B cell (primary cell): ENCODE measurements at regions not wholly inside any gene's neighbourhood (a gene's known extent, or its start where the extent isn't known, plus 50 kb on each side); places are given as distances from the start of the nearest gene placed in this dataset.

ENCODE experiments used
- ATAC-seq: fragments of 200-7000 bp; cut with Tn5 transposase; one replicate; pipeline ENCODE4 v1.10.0; 2021; ENCODE audit warnings: low read depth, mild to moderate bottlenecking, moderate number of reproducible peaks, moderate library complexity
- CTCF ChIA-PET: fragments of 350-600 bp; sonication (Branson Sonifier 250); formaldehyde crosslinking; loops from one replicate; lab custom pipeline; 2021; ENCODE audit warnings: antibody characterized with exemption, inconsistent platforms; lab: Charles Lee
- POLR2A ChIA-PET: fragments of 350-600 bp; sonication (Branson Sonifier 250); formaldehyde crosslinking; loops from one replicate; lab custom pipeline; 2021; ENCODE audit warnings: antibody characterized with exemption; lab: Charles Lee
- DNase-seq: peaks from one replicate; pipeline ENCODE4 v3.0.0; 2013
- H2AFZ ChIP-seq: 2 replicates; pipeline ENCODE4 v1.6.1; 2012; ENCODE audit warnings: mild to moderate bottlenecking, low read depth, low read length; ENCODE audit not compliant: insufficient read depth, poor library complexity, severe bottlenecking
- H3K27ac ChIP-seq, 2 donors: 1 replicate in 1 of 2; 2 replicates in 1 of 2; pipeline ENCODE4 v1.5.1; 2012 to 2013; ENCODE audit warnings: low read length in 2 of 2, mild to moderate bottlenecking in 2 of 2, moderate library complexity in 1 of 2
- H3K27me3 ChIP-seq, 4 experiments: fragments of 200-600 bp in 1 of 4; sonication (generic) in 1 of 4; replicated peaks in 1 of 4; 1 replicate in 2 of 4; 2 replicates in 2 of 4; pipeline versions ENCODE4 v1.6.1 to v1.7.0; 2013 to 2016; ENCODE audit warnings: low read length in 3 of 4, mild to moderate bottlenecking in 2 of 4, mixed read lengths in 1 of 4, moderate library complexity in 1 of 4; ENCODE audit not compliant: insufficient read depth in 4 of 4, control insufficient read depth in 3 of 4; ENCODE audit errors: control extremely low read depth in 1 of 4
- H3K36me3 ChIP-seq, 2 experiments: replicated peaks in 1 of 2; 1 replicate in 1 of 2; 2 replicates in 1 of 2; pipeline versions ENCODE4 v1.6.1 to v1.7.1; 2013; ENCODE audit warnings: low read length in 1 of 2; ENCODE audit not compliant: insufficient read depth in 2 of 2, control insufficient read depth in 1 of 2; ENCODE audit errors: control extremely low read depth in 1 of 2, extremely low read depth in 1 of 2
- H3K4me1 ChIP-seq, 2 donors: fragments of 200-600 bp in 1 of 2; sonication (generic) in 1 of 2; 1 replicate in 1 of 2; 2 replicates in 1 of 2; pipeline versions ENCODE4 v1.5.1 to v1.6.1; 2013 to 2017; ENCODE audit warnings: low read length in 2 of 2; ENCODE audit not compliant: control insufficient read depth in 2 of 2, insufficient read depth in 2 of 2
- H3K4me2 ChIP-seq: replicated peaks from 2 replicates; pipeline ENCODE3; 2012; ENCODE audit warnings: mild to moderate bottlenecking, low read depth, low read length; ENCODE audit not compliant: poor library complexity, severe bottlenecking
- H3K4me3 ChIP-seq, 5 experiments: fragments of 200-600 bp in 1 of 5; sonication (generic) in 1 of 5; 1 replicate in 3 of 5; 2 replicates in 2 of 5; pipeline versions ENCODE4 v1.5.1 to v1.7.0; 2011 to 2016; ENCODE audit warnings: low read length in 4 of 5, mild to moderate bottlenecking in 4 of 5, low read depth in 2 of 5, control low read depth in 1 of 5, moderate library complexity in 1 of 5; ENCODE audit not compliant: insufficient read depth in 1 of 5; ENCODE audit errors: control extremely low read depth in 1 of 5, extremely low read depth in 1 of 5
- H3K79me2 ChIP-seq: fragments of 200-600 bp; sonication (generic); one replicate; pipeline ENCODE4 v1.6.0; 2016; ENCODE audit warnings: low read length; ENCODE audit not compliant: control insufficient read depth, insufficient read depth
- H3K9ac ChIP-seq: fragments of 200-600 bp; sonication (generic); 2 replicates; pipeline ENCODE4 v1.6.1; 2017; ENCODE audit warnings: mild to moderate bottlenecking, low read length, moderate library complexity
- H3K9me3 ChIP-seq, 3 donors: one replicate each; pipeline versions ENCODE4 v1.6.1 to v1.7.1; 2013; ENCODE audit warnings: low read length in 2 of 3; ENCODE audit not compliant: control insufficient read depth in 2 of 3, insufficient read depth in 1 of 3; ENCODE audit errors: control extremely low read depth in 1 of 3
- H4K20me1 ChIP-seq: 2 replicates; pipeline ENCODE4 v1.6.0; 2012; ENCODE audit warnings: mild to moderate bottlenecking, low read length; ENCODE audit not compliant: insufficient read depth, control insufficient read depth, poor library complexity, severe bottlenecking
- H3K27ac Mint-ChIP-seq: one replicate; pipeline ENCODE4 v1.8.0; 2021; ENCODE audit warnings: mixed read lengths
- H3K27me3 Mint-ChIP-seq: one replicate; pipeline ENCODE4 v1.8.0; 2021; ENCODE audit warnings: mixed read lengths
- H3K4me1 Mint-ChIP-seq: one replicate; pipeline ENCODE4 v1.8.0; 2021; ENCODE audit warnings: mixed read lengths
- H3K4me3 Mint-ChIP-seq: one replicate; pipeline ENCODE4 v1.8.0; 2021; ENCODE audit warnings: mixed read lengths
- H3K9me3 Mint-ChIP-seq: one replicate; pipeline ENCODE4 v1.8.0; 2022; ENCODE audit warnings: mixed read lengths; ENCODE audit not compliant: insufficient read depth
- EZH2 ChIP-seq: IDR thresholded peaks from 2 replicates; pipeline ENCODE4 v1.6.1; 2012; ENCODE audit warnings: borderline replicate concordance, low read depth, mild to moderate bottlenecking, moderate library complexity, low read length; ENCODE audit not compliant: insufficient read depth, poor library complexity, severe bottlenecking
- WGBS: methylation state at CpG from one replicate; pipeline ENCODE4 v1.1.5; 2013; ENCODE audit warnings: missing lambda C conversion rate; ENCODE audit not compliant: insufficient coverage; 5-methylcytosine and 5-hydroxymethylcytosine counted together
- intact Hi-C: fragments of 100-400 bp; cut with micrococcal nuclease; formaldehyde crosslinking; loops from one replicate; pipeline ENCODE4 v1.10.0; 2022
- TF ChIP-seq, protein P1 (sequence below): fragments of 200-600 bp; IDR thresholded peaks from one replicate; pipeline ENCODE4 v1.8.0; 2022; ENCODE audit warnings: antibody characterized with exemption, mild to moderate bottlenecking

DNA sequence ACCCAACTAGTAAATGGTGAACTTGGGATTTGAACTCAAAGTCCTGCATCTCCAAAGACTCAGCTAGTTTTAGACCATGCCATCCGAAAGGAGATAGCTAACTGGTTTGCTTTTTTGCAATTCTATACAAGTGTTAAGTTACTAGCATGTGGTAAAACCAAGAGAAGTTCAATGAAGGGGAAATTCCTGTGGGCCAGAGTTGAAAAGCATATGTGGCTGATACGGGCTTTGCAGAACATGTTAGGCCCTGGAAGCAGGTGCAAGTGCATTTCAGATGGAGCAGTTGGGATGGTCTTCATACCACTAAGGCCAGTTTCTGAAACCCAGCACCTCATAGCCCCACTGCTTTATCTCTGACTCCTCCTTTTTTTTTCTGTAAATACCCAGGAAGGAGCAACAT is 620.9 kb downstream of the PLPP3 start:
- TF ChIP-seq, protein P1, sequence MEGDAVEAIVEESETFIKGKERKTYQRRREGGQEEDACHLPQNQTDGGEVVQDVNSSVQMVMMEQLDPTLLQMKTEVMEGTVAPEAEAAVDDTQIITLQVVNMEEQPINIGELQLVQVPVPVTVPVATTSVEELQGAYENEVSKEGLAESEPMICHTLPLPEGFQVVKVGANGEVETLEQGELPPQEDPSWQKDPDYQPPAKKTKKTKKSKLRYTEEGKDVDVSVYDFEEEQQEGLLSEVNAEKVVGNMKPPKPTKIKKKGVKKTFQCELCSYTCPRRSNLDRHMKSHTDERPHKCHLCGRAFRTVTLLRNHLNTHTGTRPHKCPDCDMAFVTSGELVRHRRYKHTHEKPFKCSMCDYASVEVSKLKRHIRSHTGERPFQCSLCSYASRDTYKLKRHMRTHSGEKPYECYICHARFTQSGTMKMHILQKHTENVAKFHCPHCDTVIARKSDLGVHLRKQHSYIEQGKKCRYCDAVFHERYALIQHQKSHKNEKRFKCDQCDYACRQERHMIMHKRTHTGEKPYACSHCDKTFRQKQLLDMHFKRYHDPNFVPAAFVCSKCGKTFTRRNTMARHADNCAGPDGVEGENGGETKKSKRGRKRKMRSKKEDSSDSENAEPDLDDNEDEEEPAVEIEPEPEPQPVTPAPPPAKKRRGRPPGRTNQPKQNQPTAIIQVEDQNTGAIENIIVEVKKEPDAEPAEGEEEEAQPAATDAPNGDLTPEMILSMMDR = no peak
- TF ChIP-seq EZH2 = no peak
- Histone ChIP-seq H2AFZ (no peak overlapping the region), H3K27me3 (no peaks in the 10 kb centered on the region), H4K20me1 (no peaks in the 10 kb centered on the region), H3K9ac (no peak overlapping the region), H3K9me3 (no peaks in the 10 kb centered on the region), H3K79me2 (no peaks in the 10 kb centered on the region), H3K4me2 (no peak overlapping the region), H3K4me1 (no peaks in the 10 kb centered on the region), H3K4me3 (no peak overlapping the region), H3K36me3 (no peaks in the 10 kb centered on the region), H3K27ac (no peak overlapping the region)
- no peak for ATAC-seq
- Mint-ChIP-seq H3K9me3 (no peaks in the 10 kb centered on the region), H3K4me3 (no peak overlapping the region), H3K27ac (no peak overlapping the region), H3K4me1 (no peaks in the 10 kb centered on the region), H3K27me3 (peaks cover 7% of the 10 kb centered on the region)
- no peak for DNase-seq
- intact Hi-C loops = no loop called here
- ChIA-PET CTCF (no interaction called here), POLR2A (no interaction called here)
- WGBS = 91% methylated on average over 1 of the region's 2 CpGs

DNA sequence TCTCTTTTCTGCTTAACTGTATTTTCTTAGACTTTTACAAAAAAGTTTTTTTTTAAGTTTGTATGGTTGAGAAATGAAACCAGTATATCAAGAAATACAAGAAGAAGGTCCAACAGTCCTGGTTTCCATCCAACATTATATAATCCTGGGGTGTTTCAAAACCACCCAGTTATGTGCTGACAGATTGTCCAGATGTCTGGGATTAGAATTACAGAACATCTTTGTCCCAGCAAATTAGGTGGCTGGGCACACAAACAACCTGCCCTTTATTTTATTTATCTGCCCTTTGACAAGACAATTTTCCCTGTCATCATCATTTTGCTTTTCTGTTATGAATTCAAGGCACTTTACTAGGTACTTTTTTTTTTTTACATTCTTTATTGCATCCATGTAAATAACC is 622.1 kb downstream of the PLPP3 start:
- no peak overlapping the region for H3K27ac Mint-ChIP-seq
- no peaks in the 10 kb centered on the region for H3K36me3 ChIP-seq
- ChIA-PET POLR2A (no interaction called here), CTCF (no interaction called here)
- H4K20me1 ChIP-seq = no peaks in the 10 kb centered on the region
- H3K27ac ChIP-seq = no peak overlapping the region
- no peaks in the 10 kb centered on the region for H3K4me1 Mint-ChIP-seq
- intact Hi-C loops = no loop called here
- H3K27me3 Mint-ChIP-seq = peaks cover 4% of the 10 kb centered on the region
- no peaks in the 10 kb centered on the region for H3K4me1 ChIP-seq
- H3K4me3 ChIP-seq = no peak overlapping the region
- H3K9ac ChIP-seq = no peak overlapping the region
- H3K4me2 ChIP-seq = no peak overlapping the region
- no peaks in the 10 kb centered on the region for H3K9me3 Mint-ChIP-seq
- no peaks in the 10 kb centered on the region for H3K79me2 ChIP-seq
- H3K27me3 ChIP-seq = no peaks in the 10 kb centered on the region
- no peak for DNase-seq
- no peak overlapping the region for H3K4me3 Mint-ChIP-seq
- ATAC-seq = no peak
- TF ChIP-seq, protein P1 = no peak
- no peak for TF ChIP-seq EZH2
- H2AFZ ChIP-seq = no peak overlapping the region
- no peaks in the 10 kb centered on the region for H3K9me3 ChIP-seq
